Hepatocyte (in vitro differentiated cells): ENCODE measurements at regions not wholly inside any gene's neighbourhood (a gene's known extent, or its start where the extent isn't known, plus 50 kb on each side); places are given as distances from the start of the nearest gene placed in this dataset.

Experiments
- DNase-seq: peaks from one replicate; pipeline ENCODE4 v3.0.0-alpha.2; 2016; ENCODE audit warnings: low spot score
- H2AFZ ChIP-seq: fragments of 200-600 bp; sonication (generic); 2 replicates; pipeline ENCODE4 v1.6.0; 2016; ENCODE audit warnings: antibody characterized with exemption, mild to moderate bottlenecking
- H3K27ac ChIP-seq: fragments of 200-600 bp; sonication (generic); 2 replicates; pipeline ENCODE4 v1.5.1; 2016; ENCODE audit warnings: mild to moderate bottlenecking
- H3K27me3 ChIP-seq: fragments of 200-600 bp; sonication (generic); 2 replicates; pipeline ENCODE4 v1.6.1; 2016
- H3K36me3 ChIP-seq: fragments of 200-600 bp; sonication (generic); replicated peaks from 2 replicates; pipeline ENCODE4 v1.5.1; 2016; ENCODE audit warnings: low read depth; ENCODE audit not compliant: insufficient read depth
- H3K4me1 ChIP-seq: fragments of 200-600 bp; sonication (generic); 2 replicates; pipeline ENCODE4 v1.5.1; 2016; ENCODE audit warnings: mild to moderate bottlenecking, moderate library complexity; ENCODE audit not compliant: insufficient read depth
- H3K4me2 ChIP-seq: fragments of 200-600 bp; sonication (generic); 2 replicates; pipeline ENCODE4 v1.6.0; 2016
- H3K4me3 ChIP-seq: fragments of 200-600 bp; sonication (generic); 2 replicates; pipeline ENCODE4 v1.5.1; 2016; ENCODE audit warnings: mild to moderate bottlenecking
- H3K79me2 ChIP-seq: fragments of 200-600 bp; sonication (generic); 2 replicates; pipeline ENCODE4 v1.6.0; 2017; ENCODE audit warnings: mild to moderate bottlenecking
- H3K9me2 ChIP-seq: fragments of 200-600 bp; sonication (generic); replicated peaks from 2 replicates; pipeline ENCODE4 v1.6.0; 2017; ENCODE audit warnings: mild to moderate bottlenecking; ENCODE audit not compliant: insufficient read depth
- H3K9me3 ChIP-seq: fragments of 200-600 bp; sonication (generic); 2 replicates; pipeline ENCODE4 v1.5.1; 2016; ENCODE audit warnings: low read depth, mild to moderate bottlenecking
- H4K20me1 ChIP-seq: fragments of 200-600 bp; sonication (generic); 2 replicates; pipeline ENCODE4 v1.6.0; 2016; ENCODE audit warnings: mild to moderate bottlenecking; ENCODE audit not compliant: insufficient read depth, poor library complexity, severe bottlenecking
- CTCF ChIP-seq: fragments of 200-600 bp; sonication (generic); IDR thresholded peaks from 2 replicates; pipeline ENCODE4 v1.5.1; 2016; ENCODE audit warnings: antibody characterized with exemption, mild to moderate bottlenecking; ENCODE audit not compliant: poor library complexity
- EZH2 ChIP-seq: fragments of 200-600 bp; sonication (generic); IDR thresholded peaks from 2 replicates; pipeline ENCODE4 v1.6.1; 2016; ENCODE audit warnings: antibody characterized with exemption, mild to moderate bottlenecking, borderline replicate concordance
- EZH2phosphoT487 ChIP-seq: fragments of 200-600 bp; sonication (generic); IDR thresholded peaks from one replicate; pipeline ENCODE4 v1.6.1; 2018; ENCODE audit warnings: antibody characterized with exemption, mild to moderate bottlenecking, low read depth, moderate library complexity; ENCODE audit not compliant: unreplicated experiment, severe bottlenecking
- WGBS: methylation state at CpG from one replicate; pipeline ENCODE4 v1.1.6; 2016; ENCODE audit warnings: low lambda C conversion rate; ENCODE audit errors: missing lambda C conversion rate; 5-methylcytosine and 5-hydroxymethylcytosine counted together

DNA sequence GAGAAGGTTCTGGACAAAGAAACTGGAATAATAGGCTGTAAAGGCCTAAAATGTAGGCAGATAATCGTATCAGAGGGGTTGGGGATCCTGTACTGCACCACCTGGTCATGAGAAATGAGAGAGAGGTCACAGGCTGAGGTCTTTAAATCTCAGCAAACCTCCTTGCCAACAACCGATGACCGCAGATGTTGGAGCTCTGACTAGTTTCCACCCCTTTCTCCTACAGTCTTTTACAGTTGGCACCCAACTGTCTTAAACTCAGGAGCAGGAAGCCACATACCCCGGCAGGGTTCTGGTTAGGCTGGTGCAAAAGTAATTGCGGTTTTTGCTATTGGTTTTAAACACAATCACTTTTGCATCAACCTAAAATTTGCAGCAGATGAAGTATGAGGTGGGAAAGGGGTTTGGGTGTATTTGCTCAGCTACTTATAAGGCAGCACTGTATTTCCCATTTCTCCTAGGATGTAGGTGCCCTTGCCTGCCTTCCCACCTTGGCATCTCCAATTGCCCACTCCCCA lies 261.8 kb upstream of the MYOCD start:
- H3K27ac ChIP-seq: no peak overlapping the region
- no peaks in the 10 kb centered on the region for H4K20me1 ChIP-seq
- H3K9me2 ChIP-seq: no peaks in the 10 kb centered on the region
- H2AFZ ChIP-seq: no peak overlapping the region
- no peaks in the 10 kb centered on the region for H3K27me3 ChIP-seq
- H3K36me3 ChIP-seq: no peaks in the 10 kb centered on the region
- TF ChIP-seq CTCF (no peak), EZH2 (no peak), EZH2phosphoT487 (no peak)
- H3K79me2 ChIP-seq: no peaks in the 10 kb centered on the region
- H3K4me1 ChIP-seq: peaks cover 18% of the 10 kb centered on the region
- H3K4me2 ChIP-seq: no peak overlapping the region
- H3K4me3 ChIP-seq: no peak overlapping the region
- no peaks in the 10 kb centered on the region for H3K9me3 ChIP-seq
- no peak for DNase-seq
- WGBS: 74% methylated on average over 5 of the region's 5 CpGs

- peak; percentile 19 for DNase-seq
- Histone ChIP-seq H3K79me2 (no peaks in the 10 kb centered on the region), H3K4me3 (no peak overlapping the region), H2AFZ (peak overlapping the region; percentile 8), H3K4me1 (peaks cover 18% of the 10 kb centered on the region), H4K20me1 (no peaks in the 10 kb centered on the region), H3K27ac (peak overlapping the region; percentile 68), H3K9me2 (no peaks in the 10 kb centered on the region), H3K27me3 (no peaks in the 10 kb centered on the region), H3K36me3 (no peaks in the 10 kb centered on the region), H3K9me3 (no peaks in the 10 kb centered on the region), H3K4me2 (peak overlapping the region; percentile 7)
- 65% methylated on average over 5 of the region's 5 CpGs for WGBS
- TF ChIP-seq CTCF (no peak), EZH2phosphoT487 (no peak), EZH2 (no peak)
Measured at GRCh38 chr17:12406623-12407215, 259.0 kb upstream of the MYOCD start.

DNA sequence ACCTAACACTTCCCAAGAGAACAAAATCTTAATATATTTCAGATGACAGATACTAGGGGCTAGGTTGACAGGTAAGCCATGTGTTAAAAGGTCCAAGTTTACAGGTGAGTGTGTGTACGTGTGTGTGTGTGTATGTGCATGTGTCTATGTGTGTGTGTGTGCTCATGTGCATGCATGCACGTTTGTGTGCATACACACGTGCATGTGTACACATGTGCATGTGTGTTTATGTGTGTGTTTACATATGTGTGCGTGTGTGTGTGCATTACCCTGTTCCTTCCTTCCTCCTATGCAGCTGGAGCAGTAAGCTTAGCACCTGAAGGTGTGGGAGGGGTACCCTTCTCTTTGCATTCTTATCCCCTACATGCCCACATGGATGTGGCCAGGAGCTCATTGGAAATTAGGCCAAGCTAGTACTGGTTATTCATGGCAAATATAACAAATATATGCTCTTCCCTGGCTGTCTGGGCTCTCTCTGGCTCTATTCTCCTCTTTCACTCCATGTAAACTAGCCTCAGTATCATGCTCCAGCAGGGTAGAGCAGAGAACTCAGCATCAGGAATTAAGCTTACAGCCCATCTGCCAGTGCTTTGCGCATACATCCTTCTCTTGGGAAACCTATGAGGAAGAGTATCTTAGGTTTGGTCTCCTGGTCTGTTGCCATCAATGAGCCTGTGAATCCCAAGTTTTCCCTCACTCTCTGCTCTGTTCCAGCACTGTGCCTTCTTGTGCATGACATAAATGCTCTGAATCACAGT lies 258.0 kb upstream of the MYOCD start:
- no peak for TF ChIP-seq EZH2
- TF ChIP-seq EZH2phosphoT487: no peak
- no peak for TF ChIP-seq CTCF
- Histone ChIP-seq H3K9me2 (no peaks in the 10 kb centered on the region), H3K9me3 (no peaks in the 10 kb centered on the region), H3K27ac (peak overlapping the region; percentile 68), H3K4me3 (no peak overlapping the region), H3K79me2 (no peaks in the 10 kb centered on the region), H3K36me3 (no peaks in the 10 kb centered on the region), H3K27me3 (no peaks in the 10 kb centered on the region), H3K4me1 (peaks cover 18% of the 10 kb centered on the region), H2AFZ (no peak overlapping the region), H4K20me1 (no peaks in the 10 kb centered on the region), H3K4me2 (no peak overlapping the region)
- WGBS: 92% methylated on average over 5 of the region's 5 CpGs
- no peak for DNase-seq
